ENCODE measurements at regions not wholly inside any gene's neighbourhood (a gene's known extent, or its start where the extent isn't known, plus 50 kb on each side); places are given as distances from the start of the nearest gene placed in this dataset.

- no peak overlapping the region for H3K4me3 ChIP-seq
- DNase-seq: no peak
- no peaks in the 10 kb centered on the region for H3K4me1 ChIP-seq (ENCODE audit: insufficient read depth)
- intact Hi-C loops (cut with DNase I): no loop called here
- no peak overlapping the region for H3K27ac ChIP-seq
- H3K27me3 ChIP-seq: no peaks in the 10 kb centered on the region
- H3K9me3 ChIP-seq: no peaks in the 10 kb centered on the region
- TF ChIP-seq CTCF (IDR thresholded peaks at IDR 0.05) (no peak), EP300 (IDR thresholded peaks at IDR 0.05) (no peak), POLR2A (IDR thresholded peaks at IDR 0.05) (no peak)
- H3K36me3 ChIP-seq: no peaks in the 10 kb centered on the region
Observed at GRCh38 chr7:26592011-26592410, 272.4 kb downstream of the SKAP2 start.

GRCh38 chr7:26593393-26593792, 271.0 kb downstream of the SKAP2 start:
- 12 to 24% (median 15%) methylated on average over 9 of the region's 9 CpGs for WGBS, 3 donors
- intact Hi-C loops (cut with DNase I): no loop called here
- Histone ChIP-seq H3K9me3 (no peaks in the 10 kb centered on the region), H3K27ac (no peak overlapping the region), H3K4me1 (ENCODE audit: insufficient read depth) (no peaks in the 10 kb centered on the region), H3K4me3 (no peak overlapping the region), H3K27me3 (no peaks in the 10 kb centered on the region), H3K36me3 (no peaks in the 10 kb centered on the region)
- TF ChIP-seq EP300 (IDR thresholded peaks at IDR 0.05) (no peak), CTCF (IDR thresholded peaks at IDR 0.05) (no peak), POLR2A (IDR thresholded peaks at IDR 0.05) (no peak)
- DNase-seq: no peak

- intact Hi-C loops (cut with DNase I): no loop called here
- Histone ChIP-seq H3K27ac (no peak overlapping the region), H3K4me3 (no peak overlapping the region), H3K9me3 (no peaks in the 10 kb centered on the region), H3K36me3 (no peaks in the 10 kb centered on the region), H3K27me3 (no peaks in the 10 kb centered on the region), H3K4me1 (ENCODE audit: insufficient read depth) (no peaks in the 10 kb centered on the region)
- WGBS, 3 donors: 20 to 26% (median 25%) methylated on average over 5 of the region's 5 CpGs
- TF ChIP-seq POLR2A (IDR thresholded peaks at IDR 0.05) (no peak), EP300 (IDR thresholded peaks at IDR 0.05) (no peak), CTCF (IDR thresholded peaks at IDR 0.05) (no peak)
- DNase-seq: no peak
Observed at GRCh38 chr7:26593896-26594295, 270.5 kb downstream of the SKAP2 start.

- no peaks in the 10 kb centered on the region for H3K9me3 ChIP-seq
- intact Hi-C loops (cut with DNase I): no loop called here
- H3K27me3 ChIP-seq: no peaks in the 10 kb centered on the region
- no peak overlapping the region for H3K4me3 ChIP-seq
- TF ChIP-seq EP300 (IDR thresholded peaks at IDR 0.05): no peak
- TF ChIP-seq POLR2A (IDR thresholded peaks at IDR 0.05): no peak
- no peak for TF ChIP-seq CTCF (IDR thresholded peaks at IDR 0.05)
- no peak for DNase-seq
- 53 to 64% (median 62%) methylated on average over 6 of the region's 6 CpGs for WGBS, 3 donors
- H3K36me3 ChIP-seq: no peaks in the 10 kb centered on the region
- no peak overlapping the region for H3K27ac ChIP-seq
- H3K4me1 ChIP-seq (ENCODE audit: insufficient read depth): no peaks in the 10 kb centered on the region
Observed at GRCh38 chr7:26594553-26594952, 269.8 kb downstream of the SKAP2 start.

GRCh38 chr7:26598867-26599266, 265.5 kb downstream of the SKAP2 start:
- H3K27me3 ChIP-seq: no peaks in the 10 kb centered on the region
- no peaks in the 10 kb centered on the region for H3K4me1 ChIP-seq (ENCODE audit: insufficient read depth)
- no peak overlapping the region for H3K27ac ChIP-seq
- no peak overlapping the region for H3K4me3 ChIP-seq
- H3K36me3 ChIP-seq: no peaks in the 10 kb centered on the region
- TF ChIP-seq EP300 (IDR thresholded peaks at IDR 0.05) (no peak), POLR2A (IDR thresholded peaks at IDR 0.05) (no peak), CTCF (IDR thresholded peaks at IDR 0.05) (no peak)
- H3K9me3 ChIP-seq: no peaks in the 10 kb centered on the region
- intact Hi-C loops (cut with DNase I): no loop called here
- 77 to 81% (median 77%) methylated on average over 2 of the region's 2 CpGs for WGBS, 3 donors
- no peak for DNase-seq
